ENCODE measurements at regions not wholly inside any gene's neighbourhood (a gene's known extent, or its start where the extent isn't known, plus 50 kb on each side); places are given as distances from the start of the nearest gene placed in this dataset.

DNA sequence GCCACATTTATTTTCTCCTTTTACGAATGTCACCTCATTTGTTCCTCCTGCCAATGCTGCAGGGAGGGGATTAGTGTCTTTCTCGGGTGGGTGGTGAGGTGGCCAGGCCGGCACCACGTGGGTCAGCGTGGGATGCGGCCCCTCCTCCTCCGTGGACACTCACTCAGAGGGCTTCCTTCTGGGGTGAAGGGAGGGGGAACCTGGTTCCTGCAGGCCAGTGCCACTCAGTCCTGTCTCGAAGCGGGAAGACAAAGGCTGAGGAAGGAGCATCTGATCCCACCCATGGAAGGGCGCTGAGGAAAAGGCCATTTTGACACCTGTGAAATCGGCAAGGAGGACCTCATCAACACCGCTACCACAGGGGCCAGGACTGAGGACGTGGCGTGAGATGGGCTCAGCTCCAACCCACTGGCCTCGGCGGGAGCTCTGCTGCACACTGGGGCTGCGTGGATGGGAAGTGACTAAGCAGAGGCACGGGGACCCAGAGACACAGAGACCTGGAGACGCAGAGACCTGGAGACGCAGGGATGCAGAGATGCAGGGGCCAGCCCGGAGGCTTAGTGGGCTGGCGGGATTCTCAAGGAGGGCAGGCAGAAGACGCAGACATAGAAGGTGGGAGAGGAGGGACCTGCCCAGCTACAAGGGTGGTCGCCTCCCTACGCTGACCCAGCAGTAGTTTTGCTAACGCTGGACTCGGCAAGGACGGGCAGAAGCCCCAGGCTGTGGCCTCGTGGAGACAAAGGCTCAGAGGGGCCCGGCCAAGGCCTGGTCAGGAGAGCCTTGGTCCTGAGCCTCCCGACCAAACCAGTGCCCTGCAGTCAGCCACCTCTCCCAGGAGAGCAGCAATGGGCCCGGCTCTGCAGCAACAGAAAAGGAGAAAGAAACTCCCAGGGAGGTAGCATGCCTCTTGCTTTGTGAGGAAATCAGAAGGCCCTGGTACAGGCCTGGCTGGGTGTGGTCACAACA, 1071.2 kb downstream of the BRD1 start:
- TF ChIP-seq, protein P1, sequence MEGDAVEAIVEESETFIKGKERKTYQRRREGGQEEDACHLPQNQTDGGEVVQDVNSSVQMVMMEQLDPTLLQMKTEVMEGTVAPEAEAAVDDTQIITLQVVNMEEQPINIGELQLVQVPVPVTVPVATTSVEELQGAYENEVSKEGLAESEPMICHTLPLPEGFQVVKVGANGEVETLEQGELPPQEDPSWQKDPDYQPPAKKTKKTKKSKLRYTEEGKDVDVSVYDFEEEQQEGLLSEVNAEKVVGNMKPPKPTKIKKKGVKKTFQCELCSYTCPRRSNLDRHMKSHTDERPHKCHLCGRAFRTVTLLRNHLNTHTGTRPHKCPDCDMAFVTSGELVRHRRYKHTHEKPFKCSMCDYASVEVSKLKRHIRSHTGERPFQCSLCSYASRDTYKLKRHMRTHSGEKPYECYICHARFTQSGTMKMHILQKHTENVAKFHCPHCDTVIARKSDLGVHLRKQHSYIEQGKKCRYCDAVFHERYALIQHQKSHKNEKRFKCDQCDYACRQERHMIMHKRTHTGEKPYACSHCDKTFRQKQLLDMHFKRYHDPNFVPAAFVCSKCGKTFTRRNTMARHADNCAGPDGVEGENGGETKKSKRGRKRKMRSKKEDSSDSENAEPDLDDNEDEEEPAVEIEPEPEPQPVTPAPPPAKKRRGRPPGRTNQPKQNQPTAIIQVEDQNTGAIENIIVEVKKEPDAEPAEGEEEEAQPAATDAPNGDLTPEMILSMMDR (IDR thresholded peaks at IDR 0.05) = no peak
- TF ChIP-seq POLR2A (IDR thresholded peaks at IDR 0.05) = no peak
